Nephron progenitor cell (in vitro differentiated cells): ENCODE measurements at regions not wholly inside any gene's neighbourhood (a gene's known extent, or its start where the extent isn't known, plus 50 kb on each side); places are given as distances from the start of the nearest gene placed in this dataset.
A peak's percentile ranks its signal among the peaks of the same experiment; 100 is the strongest.

Experiments
- DNase-seq: peaks from one replicate; pipeline ENCODE4 v3.0.0; 2021
- H3K27ac Mint-ChIP-seq: 2 replicates; pipeline ENCODE4 v1.8.0; 2021; ENCODE audit warnings: mild to moderate bottlenecking, moderate library complexity, mixed read lengths
- H3K27me3 Mint-ChIP-seq: 2 replicates; pipeline ENCODE4 v1.8.0; 2021; ENCODE audit warnings: mild to moderate bottlenecking, low read depth, mixed read lengths; ENCODE audit not compliant: poor library complexity
- H3K36me3 Mint-ChIP-seq: 2 replicates; pipeline ENCODE4 v1.8.0; 2021; ENCODE audit warnings: low read depth, mixed read lengths
- H3K4me1 Mint-ChIP-seq: 2 replicates; pipeline ENCODE4 v1.8.0; 2021; ENCODE audit warnings: mixed read lengths
- H3K4me3 Mint-ChIP-seq: 2 replicates; pipeline ENCODE4 v1.8.0; 2021; ENCODE audit warnings: mild to moderate bottlenecking, moderate library complexity, mixed read lengths
- H3K9me3 Mint-ChIP-seq: 2 replicates; pipeline ENCODE4 v1.8.0; 2021; ENCODE audit warnings: mild to moderate bottlenecking, moderate library complexity, mixed read lengths
- TF ChIP-seq, protein P1 (sequence below): fragments of 200-600 bp; sonication (generic); IDR thresholded peaks from 2 replicates; pipeline ENCODE4 v1.5.0; 2021; ENCODE audit warnings: antibody characterized with exemption

DNA sequence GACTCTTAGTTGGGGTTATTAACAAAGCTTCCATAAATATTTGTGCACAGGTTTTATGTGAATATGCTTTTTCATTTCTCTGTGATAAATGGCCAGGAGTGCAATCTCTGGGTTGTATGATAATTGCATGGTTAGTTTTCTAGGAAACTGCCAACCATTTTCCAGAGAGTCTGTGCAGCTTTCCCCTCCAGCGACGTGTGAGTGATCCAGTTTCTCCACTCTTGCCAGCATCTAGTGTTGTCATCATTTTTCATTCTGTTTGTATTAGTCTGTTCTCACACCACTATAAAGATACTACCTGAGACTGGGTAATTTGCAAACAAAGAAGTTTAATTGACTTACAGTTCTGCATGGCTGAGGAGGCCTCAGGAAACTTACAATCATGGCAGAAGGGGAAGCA is 319.6 kb upstream of the SHH start:
- no peak overlapping the region for H3K27ac Mint-ChIP-seq
- H3K36me3 Mint-ChIP-seq: no peaks in the 10 kb centered on the region
- no peak overlapping the region for H3K4me3 Mint-ChIP-seq
- peaks cover 22% of the 10 kb centered on the region for H3K9me3 Mint-ChIP-seq
- H3K27me3 Mint-ChIP-seq: peaks cover 24% of the 10 kb centered on the region
- DNase-seq: no peak
- peaks cover 6% of the 10 kb centered on the region for H3K4me1 Mint-ChIP-seq
- TF ChIP-seq, protein P1, sequence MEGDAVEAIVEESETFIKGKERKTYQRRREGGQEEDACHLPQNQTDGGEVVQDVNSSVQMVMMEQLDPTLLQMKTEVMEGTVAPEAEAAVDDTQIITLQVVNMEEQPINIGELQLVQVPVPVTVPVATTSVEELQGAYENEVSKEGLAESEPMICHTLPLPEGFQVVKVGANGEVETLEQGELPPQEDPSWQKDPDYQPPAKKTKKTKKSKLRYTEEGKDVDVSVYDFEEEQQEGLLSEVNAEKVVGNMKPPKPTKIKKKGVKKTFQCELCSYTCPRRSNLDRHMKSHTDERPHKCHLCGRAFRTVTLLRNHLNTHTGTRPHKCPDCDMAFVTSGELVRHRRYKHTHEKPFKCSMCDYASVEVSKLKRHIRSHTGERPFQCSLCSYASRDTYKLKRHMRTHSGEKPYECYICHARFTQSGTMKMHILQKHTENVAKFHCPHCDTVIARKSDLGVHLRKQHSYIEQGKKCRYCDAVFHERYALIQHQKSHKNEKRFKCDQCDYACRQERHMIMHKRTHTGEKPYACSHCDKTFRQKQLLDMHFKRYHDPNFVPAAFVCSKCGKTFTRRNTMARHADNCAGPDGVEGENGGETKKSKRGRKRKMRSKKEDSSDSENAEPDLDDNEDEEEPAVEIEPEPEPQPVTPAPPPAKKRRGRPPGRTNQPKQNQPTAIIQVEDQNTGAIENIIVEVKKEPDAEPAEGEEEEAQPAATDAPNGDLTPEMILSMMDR: no peak

DNA sequence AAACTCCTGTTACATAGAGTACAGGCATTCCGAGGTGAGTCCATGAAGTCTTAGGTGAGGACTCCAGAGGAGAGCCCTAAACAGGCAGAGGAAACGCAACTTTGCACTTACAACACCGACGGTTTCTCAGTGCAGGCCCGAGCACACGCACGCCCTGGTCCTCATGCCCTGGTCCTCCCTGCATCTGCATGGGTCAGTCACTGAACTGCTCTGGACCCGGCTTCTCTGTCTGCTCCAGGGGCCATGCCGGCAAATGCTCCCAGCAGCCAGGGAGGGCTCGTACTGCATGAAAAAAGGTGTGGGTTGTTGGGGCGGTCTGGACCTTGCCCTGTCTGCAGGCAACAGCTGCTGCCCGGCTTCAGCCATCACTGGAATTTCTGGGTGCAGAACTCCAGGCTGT is 317.3 kb upstream of the SHH start:
- Mint-ChIP-seq H3K4me3 (no peak overlapping the region), H3K36me3 (no peaks in the 10 kb centered on the region), H3K27ac (no peak overlapping the region), H3K9me3 (peaks cover 16% of the 10 kb centered on the region), H3K4me1 (peaks cover 6% of the 10 kb centered on the region), H3K27me3 (peaks cover 13% of the 10 kb centered on the region)
- DNase-seq: no peak
- TF ChIP-seq, protein P1: no peak

DNA sequence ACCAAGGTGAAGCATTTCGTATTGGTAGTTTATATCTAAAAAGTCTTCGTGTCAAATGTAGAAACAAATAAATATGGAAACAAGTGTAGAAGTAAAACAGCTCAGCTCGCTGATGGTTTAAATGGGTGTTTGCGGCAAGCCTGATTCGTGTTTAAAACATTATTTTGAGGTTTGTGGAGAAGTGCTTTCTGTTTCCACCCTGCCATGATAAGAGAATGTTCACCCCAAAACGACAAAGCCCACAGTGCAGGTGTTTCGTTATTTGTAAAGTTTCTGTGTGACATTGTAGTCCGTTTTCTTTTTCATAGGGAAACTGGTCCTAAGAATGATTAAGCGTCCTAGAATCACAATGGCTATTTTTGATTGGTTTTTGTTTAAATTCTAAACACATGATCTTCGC is 316.2 kb upstream of the SHH start:
- TF ChIP-seq, protein P1: no peak
- Mint-ChIP-seq H3K4me3 (no peak overlapping the region), H3K27ac (no peak overlapping the region), H3K4me1 (peaks cover 10% of the 10 kb centered on the region), H3K9me3 (peaks cover 6% of the 10 kb centered on the region), H3K36me3 (no peaks in the 10 kb centered on the region), H3K27me3 (peaks cover 8% of the 10 kb centered on the region)
- DNase-seq: no peak

DNA sequence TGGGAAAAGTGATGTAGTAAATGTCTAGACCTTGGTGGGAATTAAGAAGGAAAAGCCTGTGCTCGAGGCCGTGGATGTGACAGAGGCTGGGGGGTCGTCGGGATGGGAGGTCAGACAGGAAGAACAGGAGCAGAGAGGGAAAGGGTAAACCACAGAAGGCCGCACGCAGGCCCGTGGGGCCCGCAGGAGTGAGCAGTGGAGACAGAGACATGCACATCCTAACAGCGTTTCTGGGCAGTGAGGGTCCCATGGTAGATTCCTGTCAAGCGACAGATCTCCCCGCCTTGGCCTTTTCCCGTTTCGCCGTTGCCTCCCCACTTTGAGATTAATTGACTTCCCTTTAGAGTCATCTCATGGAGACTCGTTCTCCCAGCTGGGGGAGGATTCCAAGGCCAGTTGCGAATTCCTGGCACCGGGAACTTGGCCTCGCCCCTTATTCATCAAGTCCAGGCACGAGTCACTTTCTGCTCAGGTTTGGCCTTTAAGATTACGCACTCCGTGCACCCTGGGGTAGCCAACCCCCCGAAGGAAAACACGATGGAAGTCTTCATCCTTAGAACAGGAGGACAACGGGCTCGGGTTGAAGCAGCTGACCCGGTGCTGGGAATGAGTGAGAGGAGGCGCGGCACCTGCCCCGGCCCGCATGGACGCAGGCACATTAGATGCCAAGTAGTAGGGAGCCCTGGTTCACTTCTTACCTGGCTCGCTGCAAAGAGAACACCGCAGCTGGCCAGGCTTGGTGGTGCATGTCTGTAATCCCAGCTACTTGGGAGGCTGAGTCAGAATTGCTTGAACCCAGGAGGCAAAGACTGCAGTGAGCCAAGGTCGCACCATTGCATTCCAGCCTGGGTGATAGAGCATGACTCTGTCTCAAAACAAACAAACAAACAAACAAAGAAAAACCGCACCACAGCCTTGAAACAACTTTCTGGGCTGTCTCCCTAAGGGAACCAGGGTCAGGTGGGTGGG is 315.2 kb upstream of the SHH start:
- peaks cover 8% of the 10 kb centered on the region for H3K27me3 Mint-ChIP-seq
- DNase-seq: no peak
- H3K4me1 Mint-ChIP-seq: peaks cover 10% of the 10 kb centered on the region

DNA sequence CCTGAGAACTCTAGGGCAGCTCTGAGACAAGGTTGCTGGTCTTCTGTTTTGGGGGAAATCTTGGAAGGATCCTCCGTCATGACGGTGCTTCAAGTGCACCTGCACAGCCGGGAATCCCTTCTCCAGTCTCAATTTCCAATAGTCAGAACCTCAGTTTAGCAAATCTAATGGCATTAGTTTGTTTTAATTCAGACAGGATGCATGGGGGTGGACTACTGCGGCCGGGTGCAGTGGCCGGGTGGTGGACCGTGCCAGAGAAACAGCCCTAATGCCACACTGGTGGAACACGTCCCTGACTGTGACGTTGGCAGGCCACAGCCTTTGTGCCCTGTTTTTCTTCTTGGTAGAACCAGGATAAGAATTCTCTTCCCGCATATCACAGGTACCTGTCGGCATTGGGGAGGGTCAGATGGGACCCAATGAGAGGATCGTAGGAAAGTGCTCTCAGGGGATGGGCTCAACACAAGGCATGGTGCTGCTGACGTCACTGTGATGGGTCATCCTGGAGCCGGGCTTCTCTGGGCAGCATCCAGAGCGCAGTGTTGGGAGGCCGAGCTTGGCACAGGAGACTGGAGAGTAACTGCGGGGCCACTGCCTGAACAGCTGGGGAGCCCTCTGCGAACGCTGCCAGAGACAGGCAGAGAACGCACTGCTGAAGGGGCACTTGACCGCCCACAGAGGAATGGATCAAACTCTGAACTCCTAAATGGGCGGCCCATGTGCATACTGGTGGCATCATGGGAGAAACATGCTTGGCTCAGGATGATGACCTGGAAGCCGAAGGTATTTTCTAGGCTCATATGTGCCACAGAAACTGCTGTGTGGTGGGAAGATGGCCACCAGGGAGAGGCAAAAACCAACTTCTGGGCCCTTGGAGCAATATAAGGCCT is 313.8 kb upstream of the SHH start:
- H3K4me3 Mint-ChIP-seq: no peak overlapping the region
- H3K27ac Mint-ChIP-seq: no peak overlapping the region
- DNase-seq: no peak
- TF ChIP-seq, protein P1: no peak
- H3K4me1 Mint-ChIP-seq: peaks cover 15% of the 10 kb centered on the region
- no peaks in the 10 kb centered on the region for H3K9me3 Mint-ChIP-seq
- H3K36me3 Mint-ChIP-seq: no peaks in the 10 kb centered on the region
- peaks cover 5% of the 10 kb centered on the region for H3K27me3 Mint-ChIP-seq

More for the DNA sequence above, 315.2 kb upstream of the SHH start:
- Mint-ChIP-seq H3K36me3 (no peaks in the 10 kb centered on the region), H3K4me3 (no peak overlapping the region), H3K9me3 (no peaks in the 10 kb centered on the region), H3K27ac (peak overlapping the region; percentile 57)
- TF ChIP-seq, protein P1: no peak
